ENCODE measurements at regions not wholly inside any gene's neighbourhood (a gene's known extent, or its start where the extent isn't known, plus 50 kb on each side); places are given as distances from the start of the nearest gene placed in this dataset.

DNA sequence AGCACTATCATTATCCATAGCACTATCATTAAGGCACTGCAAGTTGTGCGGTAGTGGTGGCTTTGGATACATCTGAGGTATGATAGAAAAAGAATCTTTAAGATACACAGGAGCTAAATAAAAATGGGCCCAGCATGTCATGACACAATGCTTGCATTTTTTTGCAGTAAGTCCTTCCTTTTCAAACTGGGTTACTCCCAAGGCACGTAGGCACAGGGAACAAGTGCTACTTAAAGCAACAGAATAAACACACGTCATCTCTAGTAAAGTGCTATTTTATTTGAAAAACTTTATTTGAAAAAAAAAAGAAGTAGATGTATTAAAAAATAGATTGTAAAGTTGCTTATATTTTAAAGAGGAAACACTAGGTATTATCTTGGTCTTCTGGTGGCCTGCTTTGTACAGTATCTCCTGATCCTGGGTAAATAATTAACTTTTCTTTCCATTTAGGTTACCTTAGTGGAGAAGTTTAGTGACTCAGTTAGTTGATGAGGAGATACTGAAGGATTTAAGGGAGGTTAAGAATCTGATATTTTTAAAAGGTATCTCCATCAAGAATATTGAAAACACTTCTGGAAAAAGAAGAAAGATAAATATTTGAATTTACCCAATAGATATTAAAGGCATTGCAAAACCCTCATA, 129.6 kb downstream of the EDN1 start:
- peaks cover 5% of the 10 kb centered on the region for H3K27me3 Mint-ChIP-seq (ENCODE audit: low read depth, poor library complexity)
- H3K9me3 Mint-ChIP-seq: peaks cover 4% of the 10 kb centered on the region
- H3K4me1 Mint-ChIP-seq: no peaks in the 10 kb centered on the region
- no peak for TF ChIP-seq CTCF (IDR thresholded peaks at IDR 0.05)
- H3K36me3 Mint-ChIP-seq (ENCODE audit: low read depth): no peaks in the 10 kb centered on the region
- DNase-seq: no peak
- H3K27ac Mint-ChIP-seq: no peak overlapping the region
- H3K4me3 Mint-ChIP-seq: no peak overlapping the region

GRCh38 chr6:12420626-12421025, 130.5 kb downstream of the EDN1 start:
- no peak for DNase-seq
- Mint-ChIP-seq H3K27me3 (ENCODE audit: low read depth, poor library complexity) (peaks cover 4% of the 10 kb centered on the region), H3K4me3 (no peak overlapping the region), H3K4me1 (no peaks in the 10 kb centered on the region), H3K27ac (no peak overlapping the region), H3K36me3 (ENCODE audit: low read depth) (no peaks in the 10 kb centered on the region), H3K9me3 (peaks cover 4% of the 10 kb centered on the region)
- no peak for TF ChIP-seq CTCF (IDR thresholded peaks at IDR 0.05)

DNA sequence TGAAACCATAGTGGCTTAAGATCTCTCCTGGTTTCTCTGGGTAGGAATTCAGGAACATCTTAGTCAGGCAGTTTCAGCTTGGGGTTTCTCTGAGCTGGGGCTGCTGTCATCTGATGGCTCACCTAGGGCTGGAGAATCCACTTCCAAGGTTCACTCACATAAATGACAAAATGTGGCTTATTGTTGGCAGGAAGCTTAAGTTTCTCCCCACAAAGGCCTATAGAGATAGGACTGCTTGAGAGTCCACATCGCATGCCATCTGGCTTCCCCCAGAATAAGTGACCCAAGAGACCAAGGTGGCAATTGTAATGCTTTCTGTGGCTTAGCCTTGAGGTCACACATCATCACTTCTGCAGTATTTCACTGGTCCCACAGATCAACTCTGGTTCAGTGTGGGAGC, 131.4 kb downstream of the EDN1 start:
- no peaks in the 10 kb centered on the region for H3K4me1 Mint-ChIP-seq
- no peak for TF ChIP-seq CTCF (IDR thresholded peaks at IDR 0.05)
- H3K9me3 Mint-ChIP-seq: peaks cover 4% of the 10 kb centered on the region
- no peak for DNase-seq
- no peaks in the 10 kb centered on the region for H3K27me3 Mint-ChIP-seq (ENCODE audit: low read depth, poor library complexity)
- H3K27ac Mint-ChIP-seq: no peak overlapping the region
- H3K4me3 Mint-ChIP-seq: no peak overlapping the region
- no peaks in the 10 kb centered on the region for H3K36me3 Mint-ChIP-seq (ENCODE audit: low read depth)

- DNase-seq: no peak
- Mint-ChIP-seq H3K9me3 (no peaks in the 10 kb centered on the region), H3K4me3 (no peak overlapping the region), H3K27ac (no peak overlapping the region), H3K27me3 (ENCODE audit: low read depth, poor library complexity) (no peaks in the 10 kb centered on the region), H3K4me1 (no peaks in the 10 kb centered on the region), H3K36me3 (ENCODE audit: low read depth) (no peaks in the 10 kb centered on the region)
- no peak for TF ChIP-seq CTCF (IDR thresholded peaks at IDR 0.05)
Measured at GRCh38 chr6:12422848-12423247, 132.7 kb downstream of the EDN1 start.

GRCh38 chr6:12423832-12424231, 133.7 kb downstream of the EDN1 start:
- TF ChIP-seq CTCF (IDR thresholded peaks at IDR 0.05): no peak
- no peak overlapping the region for H3K27ac Mint-ChIP-seq

DNA sequence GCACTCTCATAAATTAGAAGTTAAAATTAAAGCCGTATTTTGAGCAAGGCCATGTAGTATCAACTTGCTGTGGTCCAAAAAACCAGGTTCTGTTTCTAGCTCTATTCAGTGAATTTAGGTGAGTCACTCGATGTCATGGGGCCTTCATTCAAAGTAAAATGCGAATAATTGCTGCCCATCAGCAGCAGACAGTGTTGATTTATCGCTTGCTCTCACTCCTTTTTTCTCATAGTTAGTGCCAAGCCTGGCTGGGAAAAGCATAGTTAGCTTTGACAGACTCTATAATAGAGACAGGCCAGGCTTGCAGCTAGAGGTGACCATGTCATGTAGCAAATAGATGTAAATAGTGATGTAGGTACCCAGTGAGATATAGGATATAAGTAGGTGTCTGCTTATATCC, 136.0 kb downstream of the EDN1 start:
- no peaks in the 10 kb centered on the region for H3K27me3 Mint-ChIP-seq (ENCODE audit: low read depth, poor library complexity)
- H3K4me3 Mint-ChIP-seq: no peak overlapping the region
- TF ChIP-seq CTCF (IDR thresholded peaks at IDR 0.05): no peak
- H3K9me3 Mint-ChIP-seq: no peaks in the 10 kb centered on the region
- no peak for DNase-seq
- H3K4me1 Mint-ChIP-seq: no peaks in the 10 kb centered on the region
- no peaks in the 10 kb centered on the region for H3K36me3 Mint-ChIP-seq (ENCODE audit: low read depth)
- no peak overlapping the region for H3K27ac Mint-ChIP-seq

More at GRCh38 chr6:12423832-12424231, 133.7 kb downstream of the EDN1 start:
- H3K27me3 Mint-ChIP-seq (ENCODE audit: low read depth, poor library complexity): no peaks in the 10 kb centered on the region
- no peaks in the 10 kb centered on the region for H3K9me3 Mint-ChIP-seq
- no peaks in the 10 kb centered on the region for H3K36me3 Mint-ChIP-seq (ENCODE audit: low read depth)
- no peak for DNase-seq
- H3K4me3 Mint-ChIP-seq: no peak overlapping the region
- no peaks in the 10 kb centered on the region for H3K4me1 Mint-ChIP-seq

Data from nephron progenitor cell (in vitro differentiated cells).